GM10266 (cell line): ENCODE measurements at regions not wholly inside any gene's neighbourhood (a gene's known extent, or its start where the extent isn't known, plus 50 kb on each side); places are given as distances from the start of the nearest gene placed in this dataset.

ENCODE experiments used
- DNase-seq: peaks from one replicate; pipeline ENCODE4 v3.0.0; 2012; ENCODE audit errors: extremely low spot score
- TF ChIP-seq, protein P1 (sequence below): IDR thresholded peaks from 2 replicates; pipeline ENCODE4 v1.5.1; 2012; ENCODE audit warnings: mild to moderate bottlenecking, low read depth; ENCODE audit not compliant: control insufficient read depth, insufficient read depth; ENCODE audit errors: missing control alignments

DNA sequence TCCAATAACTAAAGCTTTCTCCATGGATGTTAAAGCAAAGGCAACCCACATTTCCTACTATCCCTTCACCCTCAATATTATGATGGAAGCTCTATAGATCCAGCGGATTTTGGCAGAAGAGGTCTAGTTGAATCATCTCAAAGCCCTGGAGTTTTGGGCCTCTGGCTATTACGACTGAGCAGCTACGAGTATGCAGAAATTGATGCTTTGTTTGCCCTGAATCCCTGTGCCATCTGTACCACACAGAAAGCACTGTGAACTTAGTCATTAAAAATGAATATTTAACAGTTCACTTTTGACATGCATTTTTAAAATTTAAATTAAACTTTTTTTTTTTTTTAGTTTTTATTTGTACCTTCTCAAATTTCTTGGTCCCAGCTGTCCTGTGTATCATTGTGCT is 705.4 kb upstream of the PTBP2 start:
- TF ChIP-seq, protein P1, sequence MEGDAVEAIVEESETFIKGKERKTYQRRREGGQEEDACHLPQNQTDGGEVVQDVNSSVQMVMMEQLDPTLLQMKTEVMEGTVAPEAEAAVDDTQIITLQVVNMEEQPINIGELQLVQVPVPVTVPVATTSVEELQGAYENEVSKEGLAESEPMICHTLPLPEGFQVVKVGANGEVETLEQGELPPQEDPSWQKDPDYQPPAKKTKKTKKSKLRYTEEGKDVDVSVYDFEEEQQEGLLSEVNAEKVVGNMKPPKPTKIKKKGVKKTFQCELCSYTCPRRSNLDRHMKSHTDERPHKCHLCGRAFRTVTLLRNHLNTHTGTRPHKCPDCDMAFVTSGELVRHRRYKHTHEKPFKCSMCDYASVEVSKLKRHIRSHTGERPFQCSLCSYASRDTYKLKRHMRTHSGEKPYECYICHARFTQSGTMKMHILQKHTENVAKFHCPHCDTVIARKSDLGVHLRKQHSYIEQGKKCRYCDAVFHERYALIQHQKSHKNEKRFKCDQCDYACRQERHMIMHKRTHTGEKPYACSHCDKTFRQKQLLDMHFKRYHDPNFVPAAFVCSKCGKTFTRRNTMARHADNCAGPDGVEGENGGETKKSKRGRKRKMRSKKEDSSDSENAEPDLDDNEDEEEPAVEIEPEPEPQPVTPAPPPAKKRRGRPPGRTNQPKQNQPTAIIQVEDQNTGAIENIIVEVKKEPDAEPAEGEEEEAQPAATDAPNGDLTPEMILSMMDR = no peak
- no peak for DNase-seq

DNA sequence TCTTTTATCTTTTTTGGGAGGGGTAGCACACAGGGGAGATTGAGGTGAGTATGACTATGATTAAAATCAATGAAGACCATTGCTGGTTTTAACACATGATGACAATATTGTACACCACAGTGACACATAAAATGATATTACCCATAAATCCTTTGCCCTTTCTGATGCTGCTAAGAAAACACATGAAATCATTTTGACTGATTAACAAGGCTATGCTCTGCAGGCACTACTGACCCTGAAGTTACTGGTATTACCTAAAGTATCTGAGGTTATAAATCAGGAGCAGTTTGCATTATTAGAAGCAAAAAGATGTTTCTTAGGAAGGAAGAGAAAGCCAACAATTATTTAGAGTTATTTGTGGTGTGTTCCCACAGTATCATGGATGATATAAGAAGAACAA is 701.2 kb upstream of the PTBP2 start:
- no peak for DNase-seq
- TF ChIP-seq, protein P1 = no peak

DNA sequence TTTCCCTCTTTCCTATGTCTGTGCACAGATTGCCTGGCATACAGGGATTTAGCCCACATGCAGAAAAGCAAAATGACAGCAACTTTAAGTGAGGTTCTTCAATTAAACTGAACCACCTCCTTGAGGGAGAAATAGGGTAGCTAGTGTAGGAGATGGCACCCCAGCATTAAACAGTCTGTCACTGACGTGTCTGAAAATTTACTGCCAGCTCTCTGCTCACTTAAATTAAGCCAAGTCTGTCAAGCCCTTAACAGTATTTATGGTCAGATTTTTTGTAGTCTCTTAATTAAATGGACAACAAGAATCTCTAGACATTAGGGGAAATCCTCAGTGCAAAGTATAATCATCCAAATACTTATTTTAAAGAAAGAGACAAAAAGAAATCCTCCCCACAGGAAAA is 696.5 kb upstream of the PTBP2 start:
- TF ChIP-seq, protein P1 = no peak
- no peak for DNase-seq

DNA sequence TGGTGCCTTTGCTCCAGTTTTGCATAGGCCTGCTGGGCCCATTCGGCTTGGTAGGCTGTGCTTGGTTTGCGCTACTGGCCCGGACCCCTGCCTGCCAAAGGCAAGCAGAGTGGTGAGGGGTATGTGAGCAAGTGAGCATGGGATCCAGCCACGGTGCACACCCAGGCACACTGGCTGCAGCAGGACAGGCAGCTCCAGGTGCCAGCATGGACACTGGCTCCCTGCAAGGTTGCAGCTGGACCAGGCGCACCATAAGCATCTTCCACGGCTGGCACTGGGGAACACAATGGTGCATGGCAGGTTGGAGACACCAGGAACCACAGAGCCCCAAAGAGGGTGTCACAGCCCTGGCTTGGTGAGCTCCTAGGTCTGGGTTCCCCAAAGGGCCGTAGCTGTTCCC is 693.5 kb upstream of the PTBP2 start:
- TF ChIP-seq, protein P1 = no peak
- DNase-seq = no peak

DNA sequence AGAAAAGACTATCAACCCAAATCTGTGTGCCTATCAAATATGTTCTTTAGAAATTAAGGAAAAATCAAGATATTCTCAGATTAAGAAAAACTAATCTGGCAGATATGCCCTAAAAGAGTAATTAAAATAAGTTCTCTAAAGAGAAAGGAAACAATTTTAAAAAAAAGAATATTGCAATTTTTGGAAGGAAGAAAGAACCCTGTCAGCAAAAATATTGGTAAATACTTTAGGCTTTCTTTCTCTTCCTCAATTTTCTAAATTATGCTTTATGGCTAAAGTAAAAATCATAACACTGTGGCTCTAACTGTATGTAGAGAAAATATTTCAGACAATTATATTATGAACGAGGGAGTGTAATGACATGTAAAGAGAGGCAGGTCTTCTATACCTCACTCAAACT is 691.3 kb upstream of the PTBP2 start:
- TF ChIP-seq, protein P1 = no peak
- DNase-seq = no peak

DNA sequence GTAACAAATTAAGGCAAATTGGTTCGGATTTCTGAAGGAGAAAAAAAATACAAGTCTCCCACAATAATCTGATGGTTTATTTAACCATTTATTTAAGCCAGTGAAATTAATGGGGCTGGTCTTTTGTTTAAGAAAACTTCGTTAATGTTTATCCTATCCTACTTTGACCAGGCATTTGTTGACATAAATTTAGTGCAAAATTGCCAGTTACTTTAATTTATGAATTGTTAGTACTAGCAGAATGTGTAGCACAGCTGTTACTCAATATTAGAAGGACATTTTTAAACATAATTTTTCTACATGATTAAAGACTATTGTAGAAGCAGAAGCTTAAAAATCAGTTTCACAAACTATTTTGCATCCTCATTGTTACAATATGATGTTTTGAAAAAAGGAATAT is 687.6 kb upstream of the PTBP2 start:
- TF ChIP-seq, protein P1 = no peak
- no peak for DNase-seq

DNA sequence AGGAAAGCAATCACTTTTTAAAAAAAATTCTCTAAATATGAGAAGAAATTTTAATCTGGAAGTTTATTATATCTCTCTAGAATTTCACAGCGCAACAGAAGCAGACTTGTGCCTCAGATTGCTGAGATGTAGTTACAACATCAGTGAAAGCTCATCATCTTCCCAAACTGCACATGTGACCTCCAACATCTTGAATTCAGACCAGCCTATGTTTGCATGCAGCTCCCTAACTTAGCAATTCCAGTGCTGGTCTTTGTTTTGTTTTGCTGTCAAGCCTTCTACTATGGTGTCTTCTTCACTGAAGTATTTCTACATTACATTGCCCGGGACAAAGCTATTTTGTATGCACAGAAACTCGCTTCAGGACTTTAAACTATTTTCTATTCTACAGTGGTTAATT is 684.8 kb upstream of the PTBP2 start:
- TF ChIP-seq, protein P1 = no peak
- DNase-seq = no peak

DNA sequence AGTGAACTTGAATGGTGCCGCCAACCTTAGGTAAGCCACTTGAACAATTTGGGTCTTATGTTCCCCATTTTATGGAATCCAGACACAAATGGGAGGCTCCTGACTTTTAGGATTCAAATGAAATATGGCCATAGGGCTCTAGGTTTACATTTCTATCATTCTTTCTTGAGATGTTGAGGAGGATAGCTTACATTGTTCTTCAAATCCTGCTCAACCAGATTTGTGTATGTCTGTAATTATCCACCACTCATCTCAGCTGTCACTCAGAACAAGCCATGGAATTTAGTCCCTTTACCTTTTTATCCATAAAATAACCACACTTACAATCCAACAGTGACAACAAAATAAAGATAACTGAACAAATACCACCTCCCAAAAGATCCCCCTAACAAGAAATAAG is 682.9 kb upstream of the PTBP2 start:
- no peak for DNase-seq

More for the DNA sequence above, 682.9 kb upstream of the PTBP2 start:
- TF ChIP-seq, protein P1 = no peak
